ENCODE measurements at regions not wholly inside any gene's neighbourhood (a gene's known extent, or its start where the extent isn't known, plus 50 kb on each side); places are given as distances from the start of the nearest gene placed in this dataset.

DNA sequence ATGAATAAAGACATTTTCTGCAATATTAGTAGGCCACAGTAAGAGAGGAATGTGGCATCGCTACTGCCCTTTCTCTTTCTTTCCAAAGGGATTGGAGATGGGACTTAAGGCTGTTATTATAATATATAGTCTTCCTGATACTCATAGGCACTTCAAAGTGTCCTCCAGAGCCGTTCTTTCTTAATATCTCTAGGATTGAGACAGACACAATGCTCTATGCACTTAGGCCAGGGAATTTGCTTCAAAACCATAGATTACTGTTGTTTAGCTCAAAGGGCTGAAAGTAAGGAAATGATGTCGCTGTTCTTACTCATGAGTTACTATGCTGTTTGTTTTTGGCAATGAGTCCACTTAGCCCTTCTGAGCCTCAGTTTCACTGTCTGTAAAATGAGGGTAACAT is 590.5 kb downstream of the CDH11 start:
- DNase-seq (ENCODE audit: low read depth in 1 of 2, low spot score in 1 of 2), result no peak
- Histone ChIP-seq H3K4me3 (replicated peaks; ENCODE audit: insufficient read depth, low read length) (no peak overlapping the region), H3K27me3 (ENCODE audit: insufficient read depth, poor library complexity, severe bottlenecking) (no peaks in the 10 kb centered on the region), H3K27ac (replicated peaks) (no peak overlapping the region)
- TF ChIP-seq SPI1 (IDR thresholded peaks at IDR 0.05; ENCODE audit: borderline replicate concordance, low read depth), result no peak
- no peak for TF ChIP-seq POLR2AphosphoS5 (IDR thresholded peaks at IDR 0.05; ENCODE audit: low read depth)
- TF ChIP-seq GABPA (IDR thresholded peaks at IDR 0.05; ENCODE audit: low read depth), result no peak
- TF ChIP-seq, protein P1, sequence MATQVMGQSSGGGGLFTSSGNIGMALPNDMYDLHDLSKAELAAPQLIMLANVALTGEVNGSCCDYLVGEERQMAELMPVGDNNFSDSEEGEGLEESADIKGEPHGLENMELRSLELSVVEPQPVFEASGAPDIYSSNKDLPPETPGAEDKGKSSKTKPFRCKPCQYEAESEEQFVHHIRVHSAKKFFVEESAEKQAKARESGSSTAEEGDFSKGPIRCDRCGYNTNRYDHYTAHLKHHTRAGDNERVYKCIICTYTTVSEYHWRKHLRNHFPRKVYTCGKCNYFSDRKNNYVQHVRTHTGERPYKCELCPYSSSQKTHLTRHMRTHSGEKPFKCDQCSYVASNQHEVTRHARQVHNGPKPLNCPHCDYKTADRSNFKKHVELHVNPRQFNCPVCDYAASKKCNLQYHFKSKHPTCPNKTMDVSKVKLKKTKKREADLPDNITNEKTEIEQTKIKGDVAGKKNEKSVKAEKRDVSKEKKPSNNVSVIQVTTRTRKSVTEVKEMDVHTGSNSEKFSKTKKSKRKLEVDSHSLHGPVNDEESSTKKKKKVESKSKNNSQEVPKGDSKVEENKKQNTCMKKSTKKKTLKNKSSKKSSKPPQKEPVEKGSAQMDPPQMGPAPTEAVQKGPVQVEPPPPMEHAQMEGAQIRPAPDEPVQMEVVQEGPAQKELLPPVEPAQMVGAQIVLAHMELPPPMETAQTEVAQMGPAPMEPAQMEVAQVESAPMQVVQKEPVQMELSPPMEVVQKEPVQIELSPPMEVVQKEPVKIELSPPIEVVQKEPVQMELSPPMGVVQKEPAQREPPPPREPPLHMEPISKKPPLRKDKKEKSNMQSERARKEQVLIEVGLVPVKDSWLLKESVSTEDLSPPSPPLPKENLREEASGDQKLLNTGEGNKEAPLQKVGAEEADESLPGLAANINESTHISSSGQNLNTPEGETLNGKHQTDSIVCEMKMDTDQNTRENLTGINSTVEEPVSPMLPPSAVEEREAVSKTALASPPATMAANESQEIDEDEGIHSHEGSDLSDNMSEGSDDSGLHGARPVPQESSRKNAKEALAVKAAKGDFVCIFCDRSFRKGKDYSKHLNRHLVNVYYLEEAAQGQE (IDR thresholded peaks at IDR 0.05; ENCODE audit: insufficient replicate concordance, low read depth), result no peak
- TF ChIP-seq CTCF (IDR thresholded peaks at IDR 0.05; ENCODE audit: insufficient read depth, low read length), result no peak

DNA sequence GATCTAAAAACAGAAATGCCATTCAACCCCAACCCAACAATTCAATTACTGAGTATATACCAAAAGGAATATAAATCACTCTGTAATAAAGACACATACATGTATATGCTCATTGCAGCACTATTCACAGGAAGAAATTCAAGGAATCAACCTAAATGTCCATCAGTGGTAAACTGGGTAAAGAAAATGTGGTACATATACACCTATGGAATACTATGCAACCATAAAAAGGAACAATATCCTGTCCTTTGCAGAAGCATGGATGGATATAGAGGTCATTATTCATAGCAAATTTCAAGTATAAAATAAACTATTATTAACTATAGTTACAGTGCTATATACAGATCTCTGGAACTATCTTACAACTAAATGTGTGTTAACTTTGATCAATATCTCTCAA is 599.3 kb downstream of the CDH11 start:
- H3K27me3 ChIP-seq (ENCODE audit: insufficient read depth, poor library complexity, severe bottlenecking), result no peaks in the 10 kb centered on the region
- no peak for DNase-seq (ENCODE audit: low read depth in 1 of 2, low spot score in 1 of 2)
- H3K4me3 ChIP-seq (replicated peaks; ENCODE audit: insufficient read depth, low read length), result no peak overlapping the region
- no peak overlapping the region for H3K27ac ChIP-seq (replicated peaks)
- TF ChIP-seq, protein P1 (IDR thresholded peaks at IDR 0.05; ENCODE audit: insufficient replicate concordance, low read depth), result no peak
- TF ChIP-seq POLR2AphosphoS5 (IDR thresholded peaks at IDR 0.05; ENCODE audit: low read depth), result no peak
- no peak for TF ChIP-seq GABPA (IDR thresholded peaks at IDR 0.05; ENCODE audit: low read depth)
- no peak for TF ChIP-seq SPI1 (IDR thresholded peaks at IDR 0.05; ENCODE audit: borderline replicate concordance, low read depth)
- no peak for TF ChIP-seq CTCF (IDR thresholded peaks at IDR 0.05; ENCODE audit: insufficient read depth, low read length)

DNA sequence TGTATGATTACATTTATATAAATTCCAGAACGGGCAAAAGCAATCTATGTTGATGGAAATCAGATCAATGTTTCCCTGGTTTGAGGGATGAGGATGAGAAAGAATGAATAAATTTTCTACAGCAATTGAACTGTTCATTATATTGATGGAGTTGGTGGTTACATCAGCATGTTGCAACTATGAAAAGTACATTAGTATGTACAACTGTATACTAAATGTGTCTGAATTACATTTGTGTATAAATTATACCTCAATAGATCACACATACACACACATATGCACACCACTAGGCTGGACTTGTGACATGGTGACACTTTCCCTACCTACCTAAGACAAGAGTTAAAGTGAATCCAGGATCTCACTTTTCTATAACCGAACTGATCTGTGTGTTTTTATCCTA is 608.0 kb downstream of the CDH11 start:
- Histone ChIP-seq H3K27ac (replicated peaks) (no peak overlapping the region), H3K27me3 (ENCODE audit: insufficient read depth, poor library complexity, severe bottlenecking) (no peaks in the 10 kb centered on the region), H3K4me3 (replicated peaks; ENCODE audit: insufficient read depth, low read length) (no peak overlapping the region)
- TF ChIP-seq CTCF (IDR thresholded peaks at IDR 0.05; ENCODE audit: insufficient read depth, low read length), result no peak
- TF ChIP-seq POLR2AphosphoS5 (IDR thresholded peaks at IDR 0.05; ENCODE audit: low read depth), result no peak
- TF ChIP-seq SPI1 (IDR thresholded peaks at IDR 0.05; ENCODE audit: borderline replicate concordance, low read depth), result no peak
- TF ChIP-seq, protein P1 (IDR thresholded peaks at IDR 0.05; ENCODE audit: insufficient replicate concordance, low read depth), result no peak
- TF ChIP-seq GABPA (IDR thresholded peaks at IDR 0.05; ENCODE audit: low read depth), result no peak
- no peak for DNase-seq (ENCODE audit: low read depth in 1 of 2, low spot score in 1 of 2)

All from HL-60 (cell line).